ENCODE measurements at regions not wholly inside any gene's neighbourhood (a gene's known extent, or its start where the extent isn't known, plus 50 kb on each side); places are given as distances from the start of the nearest gene placed in this dataset.

GRCh38 chr14:87334997-87335685, 657.8 kb downstream of the GALC start:
- Mint-ChIP-seq H3K4me3 (no peak overlapping the region), H3K27ac (no peak overlapping the region), H3K27me3 (no peaks in the 10 kb centered on the region), H3K4me1 (no peaks in the 10 kb centered on the region), H3K36me3 (no peaks in the 10 kb centered on the region), H3K9me3 (no peaks in the 10 kb centered on the region)
- ATAC-seq (replicated peaks) (no peak), DNase-seq (no peak)

DNA sequence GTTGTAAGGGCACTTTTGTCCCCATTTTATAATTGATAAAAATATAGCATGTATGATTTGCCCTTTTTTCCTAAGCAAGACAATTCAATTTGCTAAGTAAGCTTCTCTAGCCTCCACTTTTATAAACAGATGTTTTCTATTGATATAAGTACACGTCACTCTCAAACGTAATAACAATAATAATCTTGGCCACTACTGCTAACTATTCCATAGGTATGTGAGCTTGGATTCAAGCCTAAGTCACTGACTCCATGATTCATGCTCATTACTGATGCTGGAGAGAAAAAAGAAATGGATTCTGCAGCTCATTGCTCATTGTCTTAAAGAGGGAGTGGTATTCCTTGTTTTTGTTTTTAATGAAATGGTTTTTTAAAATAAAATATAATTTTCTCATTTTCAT, 661.0 kb downstream of the GALC start:
- ATAC-seq (replicated peaks) (no peak), DNase-seq (no peak)
- Mint-ChIP-seq H3K27me3 (no peaks in the 10 kb centered on the region), H3K4me1 (no peaks in the 10 kb centered on the region), H3K4me3 (no peak overlapping the region), H3K9me3 (no peaks in the 10 kb centered on the region), H3K36me3 (no peaks in the 10 kb centered on the region), H3K27ac (no peak overlapping the region)

GRCh38 chr14:87325741-87326140, 667.2 kb downstream of the GALC start:
- Mint-ChIP-seq H3K4me3 (no peak overlapping the region), H3K9me3 (peaks cover 0 to 9% of the 10 kb centered on the region in 2 donors), H3K27me3 (no peaks in the 10 kb centered on the region), H3K4me1 (no peaks in the 10 kb centered on the region), H3K36me3 (no peaks in the 10 kb centered on the region), H3K27ac (no peak overlapping the region)
- no peak for ATAC-seq (replicated peaks)
- no peak for DNase-seq

GRCh38 chr14:87323191-87323590, 669.8 kb downstream of the GALC start:
- H3K27ac Mint-ChIP-seq = no peak overlapping the region
- no peak for DNase-seq
- no peak for ATAC-seq (replicated peaks)
- no peaks in the 10 kb centered on the region for H3K4me1 Mint-ChIP-seq
- no peaks in the 10 kb centered on the region for H3K27me3 Mint-ChIP-seq
- no peak overlapping the region for H3K4me3 Mint-ChIP-seq
- H3K9me3 Mint-ChIP-seq = peaks cover 0 to 11% of the 10 kb centered on the region in 2 donors
- no peaks in the 10 kb centered on the region for H3K36me3 Mint-ChIP-seq

DNA sequence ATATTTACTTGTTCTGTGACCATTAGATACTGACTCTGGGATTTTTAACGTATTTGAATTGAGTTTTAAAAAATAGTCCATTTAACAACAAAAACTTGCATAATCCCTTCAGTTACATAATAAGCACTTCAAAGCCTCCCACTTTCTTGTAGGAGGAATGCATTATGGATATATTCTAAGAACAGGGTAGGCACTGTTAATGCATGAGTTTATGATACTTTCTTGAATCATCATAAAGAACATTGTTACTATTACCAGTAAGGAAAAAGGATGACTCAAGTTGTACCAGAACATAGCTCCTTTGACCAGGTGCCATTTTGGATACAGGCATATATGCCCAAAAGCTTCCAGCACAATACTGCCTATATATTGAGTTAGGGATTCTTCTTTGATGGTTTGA, 671.4 kb downstream of the GALC start:
- H3K27me3 Mint-ChIP-seq = no peaks in the 10 kb centered on the region
- DNase-seq (no peak), ATAC-seq (replicated peaks) (no peak)
- H3K4me1 Mint-ChIP-seq = no peaks in the 10 kb centered on the region
- H3K36me3 Mint-ChIP-seq = no peaks in the 10 kb centered on the region
- H3K27ac Mint-ChIP-seq = no peak overlapping the region
- H3K4me3 Mint-ChIP-seq = no peak overlapping the region
- H3K9me3 Mint-ChIP-seq = peaks cover 0 to 18% of the 10 kb centered on the region in 2 donors

DNA sequence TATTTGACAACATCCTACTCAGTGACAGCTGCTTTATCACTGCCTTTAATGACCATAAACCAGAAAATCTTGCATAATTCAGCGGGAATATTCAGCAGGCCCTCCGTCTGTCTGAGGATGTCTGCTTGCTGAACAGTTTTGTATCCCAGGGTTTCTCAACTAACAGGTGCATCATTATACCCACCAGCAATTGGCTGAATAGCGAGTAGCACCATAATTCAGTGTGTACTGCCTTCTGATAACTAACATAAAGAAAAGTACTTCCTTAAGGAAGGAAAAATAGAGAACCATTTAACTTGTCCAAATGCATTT, 680.1 kb downstream of the GALC start:
- Mint-ChIP-seq H3K4me3 (no peak overlapping the region), H3K27me3 (no peaks in the 10 kb centered on the region), H3K36me3 (no peaks in the 10 kb centered on the region), H3K9me3 (peaks cover 5 to 16% of the 10 kb centered on the region in 2 donors), H3K4me1 (no peaks in the 10 kb centered on the region), H3K27ac (no peak overlapping the region)
- no peak for DNase-seq
- ATAC-seq (replicated peaks) = no peak

DNA sequence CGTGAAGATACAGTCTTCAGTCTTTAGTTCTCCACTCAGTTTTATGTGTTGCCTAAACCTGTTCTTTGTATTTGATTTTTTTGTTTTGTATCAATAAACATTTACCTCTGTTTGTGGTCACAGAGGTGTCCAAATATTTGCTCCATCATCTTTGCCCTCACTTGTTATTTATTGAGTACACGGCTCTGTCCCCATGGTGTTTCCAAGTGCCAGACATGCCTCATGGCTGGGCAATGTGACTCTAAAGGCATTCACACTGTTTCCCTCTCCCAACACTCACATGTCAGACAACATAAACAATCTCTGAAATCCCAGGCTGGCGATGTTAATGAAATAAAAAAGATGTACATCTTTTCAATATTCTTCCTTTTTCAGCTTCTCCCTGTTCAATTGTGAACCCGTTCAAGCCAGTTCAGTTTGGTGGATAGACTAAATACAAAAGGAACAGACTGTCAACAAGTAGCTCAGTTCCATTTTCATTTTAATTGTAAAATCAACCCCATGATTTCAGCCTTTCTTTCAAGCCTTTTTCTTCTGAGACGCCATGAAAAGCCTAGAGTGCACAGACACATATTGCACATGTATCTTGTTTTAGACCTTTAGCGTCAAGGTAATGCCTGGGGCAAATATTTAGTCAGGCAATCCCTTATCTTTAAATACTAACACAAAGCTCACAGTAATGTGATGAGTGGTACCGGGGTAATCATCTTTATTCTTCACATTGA, 680.7 kb downstream of the GALC start:
- ATAC-seq (replicated peaks) = no peak
- no peak overlapping the region for H3K27ac Mint-ChIP-seq
- H3K4me1 Mint-ChIP-seq = no peaks in the 10 kb centered on the region
- H3K4me3 Mint-ChIP-seq = no peak overlapping the region
- H3K27me3 Mint-ChIP-seq = no peaks in the 10 kb centered on the region
- DNase-seq = no peak
- H3K9me3 Mint-ChIP-seq = peaks cover 5 to 15% of the 10 kb centered on the region in 2 donors
- H3K36me3 Mint-ChIP-seq = no peaks in the 10 kb centered on the region

GRCh38 chr14:87309557-87309956, 683.4 kb downstream of the GALC start:
- Mint-ChIP-seq H3K27ac (no peak overlapping the region), H3K4me1 (no peaks in the 10 kb centered on the region)
- DNase-seq = no peak

DNA sequence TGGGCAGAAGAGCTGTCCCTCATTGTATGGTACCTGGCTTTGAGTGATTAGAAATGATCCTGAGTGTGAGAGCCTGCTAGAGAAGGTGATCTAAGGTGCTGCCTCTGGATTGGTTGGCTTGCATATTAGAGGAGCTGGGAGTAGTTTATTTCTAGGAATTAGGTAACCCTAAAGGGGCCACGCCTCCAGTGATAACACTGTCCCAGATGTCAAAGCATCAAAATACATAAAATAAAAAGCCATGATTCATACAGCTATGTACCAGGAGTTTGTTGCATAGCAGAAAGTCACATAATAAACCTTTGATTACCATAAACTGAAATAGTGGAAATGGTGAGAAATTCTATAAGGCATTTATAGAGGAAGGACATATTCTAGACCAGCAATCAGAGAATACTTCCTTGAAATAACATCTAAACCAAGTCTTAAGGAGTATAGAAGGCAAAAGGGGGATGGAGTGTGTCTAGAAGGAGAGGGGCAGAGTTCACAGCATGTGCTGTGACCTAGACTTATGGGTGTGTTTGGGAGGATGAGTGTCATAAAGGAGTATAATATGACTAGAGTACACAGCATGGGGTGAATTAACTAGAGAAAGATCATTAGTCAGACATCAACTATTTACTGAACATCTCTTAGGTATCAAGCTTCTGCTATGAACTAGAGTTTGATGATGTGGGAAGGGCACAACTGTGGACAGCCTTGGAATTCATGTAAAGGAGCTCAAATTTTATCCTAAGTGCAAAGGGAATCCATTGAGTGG, 686.4 kb downstream of the GALC start:
- no peak for DNase-seq
- ATAC-seq (replicated peaks) = no peak
- H3K27ac Mint-ChIP-seq = no peak overlapping the region
- H3K27me3 Mint-ChIP-seq = no peaks in the 10 kb centered on the region
- H3K9me3 Mint-ChIP-seq = peaks cover 9 to 10% of the 10 kb centered on the region in 2 donors
- H3K36me3 Mint-ChIP-seq = no peaks in the 10 kb centered on the region
- no peaks in the 10 kb centered on the region for H3K4me1 Mint-ChIP-seq
- no peak overlapping the region for H3K4me3 Mint-ChIP-seq

More at GRCh38 chr14:87309557-87309956, 683.4 kb downstream of the GALC start:
- Mint-ChIP-seq H3K27me3 (no peaks in the 10 kb centered on the region), H3K9me3 (peaks cover 10 to 13% of the 10 kb centered on the region in 2 donors), H3K36me3 (no peaks in the 10 kb centered on the region), H3K4me3 (no peak overlapping the region)
- no peak for ATAC-seq (replicated peaks)

GRCh38 chr14:87305345-87305744, 687.6 kb downstream of the GALC start:
- H3K27ac Mint-ChIP-seq = no peak overlapping the region
- H3K9me3 Mint-ChIP-seq = peaks cover 5 to 9% of the 10 kb centered on the region in 2 donors

DNA sequence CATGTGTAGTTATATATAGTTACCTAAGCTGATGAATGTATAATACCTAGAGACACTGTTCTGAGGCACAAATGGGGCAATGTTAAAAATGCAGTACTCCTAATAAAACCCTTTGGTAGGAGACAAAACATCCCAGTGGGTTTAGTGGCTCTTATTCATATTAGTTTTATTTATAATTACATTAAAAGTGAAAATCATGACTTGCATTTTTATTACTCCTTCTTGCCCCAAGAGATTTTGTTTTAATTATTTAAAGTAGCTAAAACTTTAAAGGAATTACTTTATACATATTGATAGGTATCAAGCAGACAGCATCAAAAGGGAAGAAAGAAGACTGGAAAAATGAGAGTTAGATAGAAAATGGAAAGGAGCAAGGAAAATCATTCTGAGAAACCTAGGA, 688.6 kb downstream of the GALC start:
- Mint-ChIP-seq H3K9me3 (peaks cover 9 to 10% of the 10 kb centered on the region in 2 donors), H3K4me1 (no peaks in the 10 kb centered on the region), H3K4me3 (no peak overlapping the region), H3K27me3 (no peaks in the 10 kb centered on the region), H3K27ac (no peak overlapping the region), H3K36me3 (no peaks in the 10 kb centered on the region)
- ATAC-seq (replicated peaks) (no peak), DNase-seq (no peak)

More at GRCh38 chr14:87305345-87305744, 687.6 kb downstream of the GALC start:
- Mint-ChIP-seq H3K27me3 (no peaks in the 10 kb centered on the region), H3K36me3 (no peaks in the 10 kb centered on the region), H3K4me3 (no peak overlapping the region), H3K4me1 (no peaks in the 10 kb centered on the region)
- DNase-seq = no peak
- ATAC-seq (replicated peaks) = no peak

DNA sequence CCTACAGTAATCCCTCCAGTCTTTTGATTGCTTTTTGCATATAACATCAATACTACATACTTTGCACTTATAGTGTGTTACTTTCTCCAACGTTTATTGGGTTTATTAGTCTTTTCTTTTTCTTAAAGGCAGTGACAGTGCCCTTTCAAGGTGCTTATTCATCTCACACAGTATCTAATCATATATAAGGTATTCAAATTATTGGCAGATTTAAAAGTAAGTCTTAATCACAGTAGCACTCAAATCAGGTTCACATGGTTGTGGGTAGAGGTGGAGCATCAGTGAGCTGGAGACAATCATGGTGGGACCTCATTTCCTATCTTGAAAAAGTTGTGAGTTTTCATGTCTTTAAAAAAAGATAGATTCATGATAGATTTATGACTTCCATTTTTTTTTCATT, 706.2 kb downstream of the GALC start:
- Mint-ChIP-seq H3K27ac (no peak overlapping the region), H3K9me3 (peaks cover 2 to 4% of the 10 kb centered on the region in 2 donors), H3K4me3 (no peak overlapping the region), H3K27me3 (no peaks in the 10 kb centered on the region), H3K4me1 (no peaks in the 10 kb centered on the region), H3K36me3 (no peaks in the 10 kb centered on the region)
- ATAC-seq (replicated peaks) (no peak), DNase-seq (no peak)

DNA sequence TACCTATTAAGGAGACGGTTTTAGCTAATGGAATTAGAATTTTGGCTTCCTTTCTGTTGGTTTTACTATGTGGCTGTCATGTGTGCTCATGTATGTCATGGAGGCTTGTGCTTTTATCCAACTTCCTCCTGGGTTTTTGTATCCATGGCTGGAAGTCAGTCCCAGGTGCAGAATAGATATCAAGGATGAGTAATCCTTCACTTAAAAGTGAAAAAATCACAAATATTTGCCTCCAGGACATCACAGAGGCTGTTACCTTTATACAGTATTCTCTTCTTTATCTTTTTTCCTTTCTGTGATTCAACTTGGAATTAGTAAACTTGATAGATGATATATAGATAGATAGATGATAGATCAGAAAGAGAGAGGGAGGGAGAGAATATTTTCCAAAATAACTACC, 706.8 kb downstream of the GALC start:
- Mint-ChIP-seq H3K36me3 (no peaks in the 10 kb centered on the region), H3K27me3 (no peaks in the 10 kb centered on the region), H3K27ac (no peak overlapping the region), H3K4me3 (no peak overlapping the region), H3K4me1 (no peaks in the 10 kb centered on the region), H3K9me3 (peaks cover 1 to 4% of the 10 kb centered on the region in 2 donors)
- no peak for DNase-seq
- no peak for ATAC-seq (replicated peaks)

DNA sequence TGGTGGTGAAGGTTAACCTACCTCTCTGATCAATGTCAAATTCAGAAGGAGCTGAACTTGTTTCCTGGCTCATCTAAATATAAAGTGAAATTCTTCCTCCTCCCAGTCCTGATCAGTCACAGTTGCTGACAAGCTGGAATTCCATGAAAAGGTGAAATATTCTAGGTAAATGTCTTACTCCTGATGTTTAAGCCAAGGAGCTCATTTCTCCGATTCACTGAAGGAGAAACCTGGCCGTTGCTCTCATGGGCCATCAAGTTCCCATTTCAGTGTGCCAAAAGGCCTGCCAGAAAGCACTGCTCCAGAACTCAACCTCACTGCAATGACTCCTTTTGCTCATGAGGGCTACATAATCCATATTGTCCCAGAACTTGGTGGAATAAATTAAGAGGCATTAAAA, 707.5 kb downstream of the GALC start:
- Mint-ChIP-seq H3K4me1 (no peaks in the 10 kb centered on the region), H3K9me3 (peaks cover 1 to 4% of the 10 kb centered on the region in 2 donors), H3K36me3 (no peaks in the 10 kb centered on the region), H3K27me3 (no peaks in the 10 kb centered on the region), H3K27ac (no peak overlapping the region), H3K4me3 (no peak overlapping the region)
- ATAC-seq (replicated peaks) (no peak), DNase-seq (no peak)

DNA sequence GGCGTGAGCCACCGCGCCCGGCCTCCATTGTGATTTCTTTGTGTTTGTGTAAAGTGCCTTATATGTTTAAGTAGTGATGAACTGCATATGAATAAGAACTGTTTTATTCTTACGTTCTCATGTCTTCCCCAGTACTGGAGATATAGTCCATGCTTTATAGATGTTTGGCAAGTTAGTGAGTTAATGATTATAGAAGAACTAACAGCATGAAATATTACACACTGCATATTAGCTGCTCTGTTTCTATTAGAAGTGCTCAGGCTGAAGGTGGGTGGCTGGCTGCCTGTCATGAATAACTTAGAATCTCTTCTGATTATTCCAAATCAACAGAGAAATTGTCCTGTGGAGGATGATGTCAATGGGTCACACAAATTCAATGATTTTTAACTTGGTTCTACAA, 709.4 kb downstream of the GALC start:
- DNase-seq = no peak
- Mint-ChIP-seq H3K27ac (no peak overlapping the region), H3K27me3 (no peaks in the 10 kb centered on the region), H3K9me3 (peaks cover 0 to 1% of the 10 kb centered on the region in 2 donors), H3K4me3 (no peak overlapping the region), H3K36me3 (no peaks in the 10 kb centered on the region), H3K4me1 (no peaks in the 10 kb centered on the region)
- no peak for ATAC-seq (replicated peaks)
